NT2/D1 (cell line): ENCODE measurements at regions not wholly inside any gene's neighbourhood (a gene's known extent, or its start where the extent isn't known, plus 50 kb on each side); places are given as distances from the start of the nearest gene placed in this dataset.

ENCODE experiments used
- SUZ12 ChIP-seq: IDR thresholded peaks from 2 replicates; pipeline ENCODE4 v1.6.1; 2011; ENCODE audit not compliant: insufficient read length, insufficient read depth; ENCODE audit errors: extremely low read depth
- YY1 ChIP-seq: IDR thresholded peaks from 2 replicates; pipeline ENCODE4 v1.6.1; 2011; ENCODE audit not compliant: insufficient read length, insufficient read depth

GRCh38 chr22:48758881-48759875 lies 1068.5 kb downstream of the BRD1 start:
- TF ChIP-seq YY1 (no peak), SUZ12 (no peak)
